PC-3 (cell line): ENCODE measurements at regions not wholly inside any gene's neighbourhood (a gene's known extent, or its start where the extent isn't known, plus 50 kb on each side); places are given as distances from the start of the nearest gene placed in this dataset.

ENCODE experiments used
- CTCF ChIP-seq: fragments of 300-600 bp; sonication (generic); conservative IDR thresholded peaks from 2 replicates; pipeline ENCODE4 v1.5.1; 2017; ENCODE audit warnings: antibody characterized with exemption, low read depth, mild to moderate bottlenecking, low read length
- EZH2phosphoT487 ChIP-seq: fragments of 300-600 bp; sonication (generic); IDR thresholded peaks from 2 replicates; pipeline ENCODE4 v1.6.1; 2018; ENCODE audit warnings: mild to moderate bottlenecking, antibody characterized with exemption, low read length, borderline replicate concordance

DNA sequence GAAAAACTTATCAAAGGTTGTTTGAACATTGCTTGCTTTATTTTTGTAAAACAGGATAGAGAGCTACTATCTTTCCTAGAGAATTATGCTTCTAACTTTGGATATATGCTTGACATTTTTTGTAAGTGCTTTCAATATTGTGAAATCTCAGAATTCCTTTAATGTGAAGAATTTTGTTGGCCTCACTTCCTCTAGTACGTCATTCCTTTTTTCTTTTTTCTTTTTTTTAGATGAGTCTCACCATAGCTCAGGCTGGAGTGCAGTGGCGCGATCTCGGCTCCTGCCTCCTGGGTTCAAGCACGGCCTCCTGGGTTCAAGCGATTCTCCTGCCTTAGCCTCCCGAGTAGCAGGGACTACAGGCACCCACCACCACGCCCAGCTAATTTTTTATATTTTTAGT, 668.1 kb downstream of the RFPL4B start:
- no peak for TF ChIP-seq CTCF
- TF ChIP-seq EZH2phosphoT487, result no peak
